Neural progenitor cell (in vitro differentiated cells): ENCODE measurements at regions not wholly inside any gene's neighbourhood (a gene's known extent, or its start where the extent isn't known, plus 50 kb on each side); places are given as distances from the start of the nearest gene placed in this dataset.

Experiments used
- EZH2 ChIP-seq: fragments of 200-600 bp; sonication (generic); IDR thresholded peaks from 2 replicates; pipeline ENCODE4 v1.6.1; 2017; ENCODE audit warnings: antibody characterized with exemption, mild to moderate bottlenecking, moderate library complexity
- EZH2phosphoT487 ChIP-seq: fragments of 200-600 bp; sonication (generic); IDR thresholded peaks from 2 replicates; pipeline ENCODE4 v1.6.1; 2017; ENCODE audit warnings: antibody characterized with exemption
- TF ChIP-seq, protein P1 (sequence below): fragments of 200-600 bp; sonication (generic); IDR thresholded peaks from 2 replicates; pipeline ENCODE4 v1.5.1; 2017; ENCODE audit warnings: antibody characterized with exemption, mild to moderate bottlenecking

GRCh38 chr13:79225487-79226232, 180.4 kb downstream of the RBM26 start:
- TF ChIP-seq, protein P1, sequence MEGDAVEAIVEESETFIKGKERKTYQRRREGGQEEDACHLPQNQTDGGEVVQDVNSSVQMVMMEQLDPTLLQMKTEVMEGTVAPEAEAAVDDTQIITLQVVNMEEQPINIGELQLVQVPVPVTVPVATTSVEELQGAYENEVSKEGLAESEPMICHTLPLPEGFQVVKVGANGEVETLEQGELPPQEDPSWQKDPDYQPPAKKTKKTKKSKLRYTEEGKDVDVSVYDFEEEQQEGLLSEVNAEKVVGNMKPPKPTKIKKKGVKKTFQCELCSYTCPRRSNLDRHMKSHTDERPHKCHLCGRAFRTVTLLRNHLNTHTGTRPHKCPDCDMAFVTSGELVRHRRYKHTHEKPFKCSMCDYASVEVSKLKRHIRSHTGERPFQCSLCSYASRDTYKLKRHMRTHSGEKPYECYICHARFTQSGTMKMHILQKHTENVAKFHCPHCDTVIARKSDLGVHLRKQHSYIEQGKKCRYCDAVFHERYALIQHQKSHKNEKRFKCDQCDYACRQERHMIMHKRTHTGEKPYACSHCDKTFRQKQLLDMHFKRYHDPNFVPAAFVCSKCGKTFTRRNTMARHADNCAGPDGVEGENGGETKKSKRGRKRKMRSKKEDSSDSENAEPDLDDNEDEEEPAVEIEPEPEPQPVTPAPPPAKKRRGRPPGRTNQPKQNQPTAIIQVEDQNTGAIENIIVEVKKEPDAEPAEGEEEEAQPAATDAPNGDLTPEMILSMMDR = no peak
- TF ChIP-seq EZH2phosphoT487 (no peak), EZH2 (no peak)
